Epidermal melanocyte (primary cell): ENCODE measurements at regions not wholly inside any gene's neighbourhood (a gene's known extent, or its start where the extent isn't known, plus 50 kb on each side); places are given as distances from the start of the nearest gene placed in this dataset.
A peak's percentile ranks its signal among the peaks of the same experiment; 100 is the strongest.

Experiments used
- DNase-seq: peaks from one replicate; pipeline ENCODE4 v3.0.0; 2011; ENCODE audit warnings: low spot score; ENCODE audit not compliant: insufficient read length

DNA sequence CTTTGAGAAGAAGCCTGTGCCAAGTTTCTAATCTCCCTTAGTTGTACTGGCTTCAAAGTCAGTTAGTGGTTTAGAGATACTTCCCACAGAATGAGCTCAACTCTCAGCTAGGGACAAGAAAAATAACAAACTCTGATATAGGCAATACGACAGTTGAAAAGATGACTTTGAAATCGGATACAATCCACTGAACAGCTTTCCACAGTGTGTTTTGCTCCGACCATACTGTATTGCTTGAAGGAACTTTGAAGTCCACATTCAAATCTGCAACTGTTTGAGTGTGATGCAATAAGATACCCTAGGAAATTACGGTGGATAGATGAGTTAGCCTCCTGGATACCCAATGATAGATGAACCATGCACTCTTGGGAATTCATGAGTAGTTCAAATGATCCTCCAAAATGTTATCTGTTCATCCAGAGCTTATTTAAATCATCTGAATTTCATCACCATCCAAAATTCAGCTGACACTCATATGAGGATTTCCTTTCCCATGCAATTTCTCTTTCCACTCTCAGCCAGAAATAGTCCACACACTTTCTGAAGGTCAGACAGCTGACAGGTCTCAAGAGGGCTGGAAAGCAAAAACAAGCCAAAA is 443.8 kb downstream of the HAO1 start:
- no peak for DNase-seq

DNA sequence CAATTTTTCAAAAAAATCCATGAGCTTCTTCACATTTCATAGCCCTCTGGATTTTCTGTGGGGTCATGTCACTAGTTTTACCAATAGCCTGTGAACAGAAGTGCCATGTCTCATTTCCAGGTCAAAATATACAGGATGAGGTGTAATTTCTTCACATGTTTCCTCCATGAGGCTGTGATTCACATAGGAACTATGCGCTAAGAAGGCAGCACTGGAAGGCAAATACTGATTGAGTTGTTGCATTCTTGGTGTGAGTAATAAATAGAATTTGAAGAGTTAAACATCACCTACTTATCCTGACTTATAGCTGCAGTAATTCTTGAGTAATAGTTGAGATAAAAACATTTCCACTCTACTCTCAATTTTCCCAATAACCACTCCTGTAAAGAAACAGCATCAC is 442.3 kb downstream of the HAO1 start:
- DNase-seq = no peak

DNA sequence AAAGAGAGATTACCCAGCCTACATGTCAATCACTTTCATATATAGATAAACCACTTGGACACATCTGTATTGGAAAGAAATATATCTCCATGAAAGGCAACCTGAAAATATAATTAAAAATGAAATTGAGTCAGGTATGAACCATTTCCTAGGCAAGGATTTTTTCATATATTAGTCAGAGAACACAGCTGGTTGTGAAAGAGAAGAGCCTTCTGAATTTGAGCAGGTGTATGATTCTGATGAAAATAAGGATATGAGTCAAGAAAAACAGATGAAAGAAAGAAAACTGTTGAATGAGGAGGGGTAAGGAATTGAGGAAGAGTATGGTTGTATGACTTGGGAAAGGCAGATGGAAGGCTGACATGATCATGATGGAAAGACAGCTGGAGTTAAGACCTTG is 441.1 kb downstream of the HAO1 start:
- DNase-seq = no peak

DNA sequence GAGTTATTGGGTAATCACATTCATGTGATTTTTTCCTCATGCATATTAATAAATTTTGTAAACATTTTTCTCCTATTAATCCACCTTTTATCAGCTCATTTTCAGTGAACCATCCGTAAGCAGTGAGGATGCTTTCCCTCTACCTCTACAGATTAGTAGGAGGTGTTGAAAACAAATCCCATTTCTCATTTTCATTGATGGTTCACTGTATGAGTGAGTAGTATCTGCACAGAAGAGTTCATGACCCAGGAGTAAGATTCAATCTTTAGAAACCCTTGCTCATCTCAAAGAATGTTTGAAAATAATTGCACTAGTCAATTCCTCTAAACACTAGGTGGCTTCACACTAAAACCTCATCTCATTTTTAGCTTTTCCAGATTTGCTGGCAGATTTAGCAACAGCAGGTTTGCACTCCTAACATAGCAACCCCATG is 440.0 kb downstream of the HAO1 start:
- DNase-seq = no peak

DNA sequence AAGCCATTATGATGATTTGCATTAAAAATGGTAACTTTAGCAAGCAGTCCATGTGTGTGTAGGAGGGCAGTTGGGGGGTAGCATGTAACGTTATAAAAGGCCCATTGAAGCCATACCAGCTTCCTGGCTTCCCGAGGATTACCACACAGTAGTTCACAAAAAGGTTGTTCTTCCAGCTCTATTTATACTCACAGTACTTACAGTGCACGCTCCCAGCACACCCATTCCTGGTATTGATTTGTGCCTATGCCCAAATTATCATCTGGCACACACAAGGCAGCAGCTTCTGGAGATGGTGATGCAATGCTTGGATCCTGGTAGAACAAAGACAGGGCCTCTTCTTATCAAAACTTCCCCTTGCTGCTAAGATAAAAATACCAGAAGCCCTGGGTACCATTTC is 436.8 kb downstream of the HAO1 start:
- DNase-seq = no peak

DNA sequence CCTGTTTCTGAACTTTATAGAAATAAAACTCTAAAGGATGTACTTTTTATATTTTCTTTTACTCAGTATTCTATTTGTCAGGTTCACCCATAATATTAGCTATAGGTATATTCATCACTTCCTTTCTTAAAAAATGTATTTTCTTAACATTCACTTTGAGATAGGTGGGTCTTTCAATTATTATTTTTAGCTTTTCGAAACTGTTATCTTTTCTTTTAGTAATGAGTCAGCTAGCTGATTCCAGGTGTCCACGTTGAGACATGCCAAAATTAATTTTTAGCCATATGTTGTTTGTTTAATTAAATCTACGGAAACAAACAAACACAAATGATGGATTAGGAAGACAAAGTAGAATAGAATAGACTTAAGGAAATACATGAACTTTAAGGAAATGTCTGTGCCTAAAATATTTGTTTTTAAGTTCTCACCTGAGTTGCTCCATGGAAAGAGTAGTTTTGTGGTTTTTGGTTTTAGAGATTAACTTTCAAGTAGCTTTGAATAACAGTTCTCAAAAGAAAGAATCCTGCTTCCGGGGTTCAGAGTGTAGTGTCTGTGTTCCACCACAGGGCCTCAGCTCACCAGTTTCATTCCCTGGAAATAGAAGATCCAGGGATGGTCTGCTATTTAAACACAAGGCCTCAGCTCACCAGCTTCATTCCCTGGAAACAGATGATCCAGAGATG is 435.0 kb downstream of the HAO1 start:
- DNase-seq = no peak

DNA sequence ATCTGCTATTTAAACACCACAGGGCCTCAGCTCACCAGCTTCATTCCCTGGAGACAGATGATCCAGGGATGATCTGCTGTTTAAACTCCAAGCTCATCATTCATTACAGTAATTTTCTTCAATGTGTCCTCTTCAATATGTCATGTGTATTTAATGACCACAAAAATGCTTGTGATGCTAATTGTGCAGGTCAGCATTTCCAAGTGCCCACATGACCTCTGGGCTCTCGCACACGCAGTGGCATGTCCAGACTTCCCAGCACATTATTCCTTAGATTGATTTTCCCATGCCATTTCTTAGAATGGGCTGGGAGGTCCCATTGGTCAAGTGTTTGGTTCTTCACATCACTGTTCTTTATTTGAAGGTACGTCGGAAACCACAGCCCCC is 434.4 kb downstream of the HAO1 start:
- no peak for DNase-seq

DNA sequence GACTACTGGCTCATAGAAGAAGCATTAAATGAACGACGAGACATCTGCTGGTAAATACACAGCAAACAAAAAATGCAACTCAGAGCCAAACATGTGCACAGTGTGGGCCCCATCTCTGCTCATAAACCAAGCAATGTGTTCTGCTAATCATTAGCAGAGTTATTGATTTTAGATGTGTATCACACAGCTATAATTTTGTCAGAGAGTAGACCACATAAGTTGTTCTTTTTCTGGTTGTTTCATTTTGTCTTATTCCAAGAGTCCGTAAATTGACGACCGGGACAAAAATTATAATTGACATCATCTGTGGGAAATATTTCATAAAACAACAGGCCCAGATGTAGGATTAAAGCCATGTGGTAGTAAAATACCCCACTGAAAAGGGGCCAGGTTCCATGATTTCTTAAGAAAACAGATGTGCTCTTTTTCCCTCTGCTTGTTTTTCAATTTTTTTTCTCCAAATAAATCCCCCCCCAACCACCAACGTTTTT is 423.6 kb downstream of the HAO1 start:
- DNase-seq = peak; percentile 21

DNA sequence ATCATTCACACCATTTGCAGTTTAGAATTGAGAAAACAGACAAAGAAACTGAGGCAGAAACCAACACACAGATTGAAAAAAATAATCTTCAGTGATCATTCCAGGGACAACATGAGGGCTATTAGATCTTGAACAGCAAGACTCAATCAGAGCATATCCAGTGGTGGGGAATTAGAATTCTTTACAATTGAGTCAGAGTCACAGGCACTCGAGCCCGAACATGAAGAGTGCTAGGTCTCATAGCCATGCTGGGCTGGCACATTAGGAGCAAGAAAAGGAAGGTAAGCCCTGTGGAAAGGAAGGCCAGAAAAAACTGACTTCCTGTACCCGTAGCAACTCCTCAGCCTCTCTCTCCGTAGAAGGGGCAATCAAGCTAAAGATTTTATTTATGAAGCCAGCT is 419.9 kb downstream of the HAO1 start:
- no peak for DNase-seq

DNA sequence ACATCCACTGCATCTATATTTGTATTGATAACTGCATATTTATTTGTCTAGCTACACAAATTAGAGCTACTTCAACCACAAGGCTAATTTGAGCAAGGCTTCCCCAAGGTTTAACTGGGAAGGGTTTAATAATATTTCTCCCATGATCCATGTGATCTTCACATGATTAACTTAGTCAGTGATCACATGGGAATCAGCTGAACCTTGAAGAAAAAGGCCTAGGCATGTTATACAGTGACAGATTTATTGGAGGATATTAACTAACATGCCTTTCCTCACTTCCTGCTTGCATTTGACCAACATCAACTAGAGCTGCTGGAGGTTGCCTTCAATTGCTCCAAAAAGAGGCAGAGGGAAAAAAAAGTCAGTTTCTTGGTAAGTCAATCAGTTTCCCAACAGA is 417.0 kb downstream of the HAO1 start:
- DNase-seq = no peak

DNA sequence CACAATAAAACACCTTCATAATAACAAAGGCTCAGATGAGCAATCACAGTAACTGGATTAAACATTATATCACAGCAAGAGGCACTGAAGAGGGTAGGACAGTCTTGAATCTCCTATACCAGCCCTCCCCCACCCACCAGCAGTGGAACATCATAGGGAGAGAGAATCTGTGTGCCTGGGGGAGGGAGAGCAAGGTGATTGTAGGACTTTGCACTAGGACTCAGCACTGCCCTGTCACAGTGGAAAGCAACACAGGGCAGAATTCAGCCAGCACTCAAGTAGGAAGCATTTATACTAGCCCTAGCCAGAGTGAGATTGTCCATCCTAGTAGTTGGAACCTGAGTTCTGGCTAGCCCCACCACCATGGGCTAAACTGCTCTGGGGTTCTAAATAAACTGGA is 400.2 kb downstream of the HAO1 start:
- no peak for DNase-seq

DNA sequence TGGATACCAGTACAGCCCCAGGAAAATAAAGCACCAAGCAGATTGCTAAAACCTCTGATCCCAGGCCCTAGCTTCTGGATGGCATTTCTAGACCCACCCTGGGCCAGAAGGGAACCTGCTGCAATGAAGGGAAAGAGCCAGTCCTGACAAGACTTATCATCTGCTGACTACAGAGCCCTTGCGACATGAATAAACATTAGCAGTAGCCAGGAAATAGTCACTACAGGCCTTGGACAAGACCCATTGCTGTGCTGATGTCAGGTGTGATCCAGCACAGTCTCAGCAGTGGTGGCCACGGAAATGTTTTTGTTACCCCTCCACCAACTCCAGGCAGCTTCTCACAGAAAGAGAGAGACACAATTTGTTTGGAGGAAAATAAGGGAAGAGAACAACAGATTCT is 399.3 kb downstream of the HAO1 start:
- no peak for DNase-seq

DNA sequence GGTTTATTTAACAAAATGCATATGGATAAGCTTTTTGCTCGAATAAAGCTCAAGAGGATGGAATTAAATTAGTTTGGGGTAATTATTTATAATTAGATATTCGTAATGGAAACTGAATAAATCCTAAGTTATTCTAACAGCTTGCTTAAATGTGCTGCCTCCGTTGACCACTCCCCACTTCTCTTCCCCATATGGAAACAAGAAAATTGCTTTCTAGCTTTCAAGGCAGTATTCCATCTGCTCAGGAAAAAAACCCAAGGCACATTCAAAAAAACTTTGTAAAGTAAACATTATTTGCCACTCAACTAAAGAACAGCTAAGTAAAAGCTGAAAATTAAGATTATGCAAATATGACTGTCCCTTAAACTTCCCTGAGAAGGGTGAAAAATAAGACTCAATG is 369.2 kb downstream of the HAO1 start:
- DNase-seq = no peak

DNA sequence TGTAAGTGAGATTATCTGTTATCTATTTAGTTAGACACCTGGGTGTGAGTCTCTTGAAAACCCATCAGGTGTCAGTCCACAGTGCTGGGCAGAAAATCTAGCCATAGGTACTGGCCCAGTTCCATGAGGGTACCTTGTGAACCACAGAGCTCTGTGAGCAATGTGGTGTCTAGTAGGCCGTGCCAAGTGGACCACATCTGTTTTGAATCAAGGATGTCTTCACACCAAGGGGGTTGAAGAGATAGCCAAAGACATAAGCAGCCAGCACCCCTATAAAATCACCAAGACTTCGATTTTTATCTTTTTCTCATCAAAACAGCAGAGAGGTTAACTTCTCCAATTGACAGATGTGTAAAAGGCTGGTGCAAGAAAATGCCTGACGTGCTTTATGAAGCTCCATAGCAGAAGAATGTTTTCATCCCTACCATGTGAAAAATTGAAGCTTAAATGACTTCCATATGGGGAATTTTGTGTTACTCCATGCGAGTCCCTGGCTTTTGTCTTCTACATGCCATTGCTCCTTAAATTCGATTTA is 368.7 kb downstream of the HAO1 start:
- peak; percentile 29 for DNase-seq

DNA sequence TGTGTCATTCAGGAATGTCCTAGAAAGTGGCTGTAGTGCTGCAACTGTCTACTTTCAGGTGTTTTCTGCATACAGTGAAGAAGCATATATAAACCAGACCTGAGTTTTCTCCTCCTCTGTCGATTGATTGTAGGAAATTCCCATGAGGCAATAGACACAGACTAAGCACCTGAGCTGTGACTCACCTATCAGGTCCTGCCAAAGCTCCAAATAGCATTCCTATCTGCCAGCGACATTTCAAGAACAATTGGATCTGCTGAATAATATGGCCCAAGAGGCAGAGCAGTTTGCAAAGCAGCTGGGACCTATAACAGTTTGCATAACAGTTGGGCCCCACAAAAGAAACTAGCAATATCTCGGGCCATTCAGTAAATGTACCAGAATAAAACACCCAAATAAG is 360.4 kb downstream of the HAO1 start:
- no peak for DNase-seq

DNA sequence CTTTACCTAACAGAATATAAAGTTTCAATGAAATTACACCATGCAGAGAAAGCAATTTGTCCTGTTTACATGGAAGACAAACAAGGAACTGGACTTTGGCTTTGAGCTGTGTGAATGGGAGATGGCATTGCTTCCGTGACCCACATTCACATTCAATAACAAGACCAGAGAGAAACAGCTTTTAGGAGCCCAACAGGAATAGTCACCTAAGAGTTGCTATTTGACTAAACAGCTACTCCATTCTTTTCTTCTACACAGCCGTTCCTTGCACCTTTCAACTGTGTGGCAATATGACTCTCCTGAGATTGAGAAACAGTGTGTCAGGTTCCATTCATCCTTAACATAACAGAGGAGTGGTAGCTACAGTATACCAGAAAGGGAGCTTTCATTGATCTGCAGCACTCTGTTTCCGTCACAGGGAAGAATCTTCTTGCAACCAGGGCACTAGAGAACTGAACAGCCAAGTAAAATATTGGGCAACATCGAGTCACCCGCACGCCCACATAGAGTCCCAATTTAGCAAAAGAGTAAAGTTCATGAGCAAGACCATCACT is 355.1 kb downstream of the HAO1 start:
- DNase-seq = no peak

DNA sequence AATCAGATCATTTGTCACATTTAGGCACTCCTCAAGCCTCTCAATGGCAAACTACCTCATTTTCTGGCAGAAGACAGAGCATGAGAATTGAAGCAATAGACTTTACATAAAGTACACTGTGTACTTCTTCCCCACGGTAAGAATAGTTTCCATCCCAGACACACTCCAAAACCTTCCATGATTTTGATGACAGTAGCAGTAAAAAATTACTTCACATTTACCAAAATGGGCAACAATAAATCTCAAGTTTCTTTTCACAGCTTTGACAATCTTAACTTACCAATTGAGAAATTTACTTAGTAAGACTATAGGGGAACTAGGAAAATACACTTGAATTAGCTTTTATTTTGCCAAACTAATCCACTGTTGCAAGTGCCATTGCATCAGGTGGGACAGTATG is 353.8 kb downstream of the HAO1 start:
- no peak for DNase-seq

DNA sequence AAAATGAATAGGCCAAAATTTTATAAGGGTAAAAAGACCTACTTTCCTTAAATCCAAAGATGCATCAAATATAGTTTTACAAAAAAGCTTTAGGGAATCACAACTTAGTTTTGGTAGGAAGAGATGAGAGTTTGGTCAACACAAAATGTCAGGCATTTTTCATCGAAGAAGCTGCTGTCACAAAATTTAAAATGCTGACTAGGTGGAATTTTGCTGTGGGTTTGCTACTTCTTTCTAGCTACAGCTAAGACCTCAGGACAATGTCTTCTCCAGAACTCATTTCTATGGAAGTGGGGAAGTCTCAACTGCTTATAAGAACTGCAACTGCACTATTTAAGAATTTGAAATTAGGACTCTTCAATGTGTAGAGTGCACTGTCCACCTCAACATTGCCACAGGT is 351.1 kb downstream of the HAO1 start:
- no peak for DNase-seq

DNA sequence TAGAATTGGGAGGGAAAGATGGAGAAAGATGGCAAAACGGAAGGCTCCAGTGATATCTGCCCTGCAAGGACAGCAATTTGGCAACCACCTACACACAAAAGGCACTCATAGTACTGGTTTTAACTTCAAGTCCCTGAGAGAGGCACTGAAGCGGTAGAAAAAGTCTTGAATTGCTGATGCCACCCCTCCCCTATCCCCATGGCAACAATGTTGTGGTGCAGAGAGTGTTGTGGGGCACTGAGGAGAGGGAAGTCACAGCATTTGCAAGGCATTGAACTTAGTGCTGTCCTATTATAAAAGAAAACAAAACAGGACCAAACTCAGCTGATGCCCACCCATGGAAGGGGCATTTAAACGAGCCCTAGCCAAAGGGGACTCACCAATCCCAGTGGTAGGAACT is 343.7 kb downstream of the HAO1 start:
- no peak for DNase-seq

DNA sequence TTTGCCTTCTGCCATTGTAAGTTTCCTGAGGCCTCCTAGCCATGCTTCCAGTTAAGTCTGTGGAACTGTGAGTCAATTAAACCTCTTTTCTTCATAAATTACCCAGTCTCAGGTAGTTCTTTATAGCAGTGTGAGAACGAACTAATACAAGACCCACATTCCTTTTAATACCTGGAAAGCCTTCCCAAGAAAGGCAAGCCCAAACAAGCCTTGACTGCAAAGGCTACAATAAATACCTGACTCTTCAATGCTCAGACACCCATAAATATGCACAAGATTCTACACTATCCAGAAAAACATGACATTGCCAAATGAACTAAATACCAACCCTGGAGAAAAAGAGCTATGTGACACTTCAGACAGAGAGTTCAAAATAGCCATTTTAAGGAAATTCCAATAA is 338.8 kb downstream of the HAO1 start:
- no peak for DNase-seq

DNA sequence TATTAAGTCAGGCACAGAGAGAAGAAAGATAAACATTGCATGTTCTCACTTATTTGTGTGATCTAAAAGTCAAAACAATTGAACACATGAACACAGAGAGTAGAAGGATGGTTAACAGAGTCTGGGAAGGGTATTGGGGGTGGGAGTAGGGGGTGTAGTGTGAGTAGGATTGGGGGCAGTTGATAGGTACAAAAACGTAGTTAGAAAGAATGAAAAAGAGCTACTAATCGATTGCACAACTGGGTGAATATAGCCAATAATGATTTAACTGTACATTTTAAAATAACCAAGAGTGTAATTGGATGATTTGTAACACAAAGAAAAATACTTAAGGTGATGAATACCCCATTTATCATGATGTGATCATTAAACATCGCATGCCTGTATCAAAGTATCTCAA is 333.3 kb downstream of the HAO1 start:
- DNase-seq = no peak

DNA sequence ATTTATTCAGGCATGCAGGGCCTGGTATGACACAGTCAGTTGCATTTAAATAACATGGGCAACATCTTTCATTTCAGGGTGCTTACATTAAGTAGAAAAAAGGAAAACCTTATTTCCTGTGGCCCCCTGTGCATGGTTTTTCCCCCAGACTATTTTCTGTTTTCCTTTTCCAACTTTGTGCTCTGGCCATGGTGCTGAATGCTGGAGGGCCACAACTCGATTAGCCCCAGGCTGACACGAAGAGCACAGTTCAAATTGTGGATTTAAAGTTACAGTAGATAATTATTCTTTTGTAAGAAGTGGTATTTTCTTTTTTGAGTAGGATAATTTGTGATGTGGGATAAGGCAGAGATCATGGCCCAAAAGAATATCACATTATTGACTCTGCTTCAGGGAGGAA is 332.0 kb downstream of the HAO1 start:
- DNase-seq = no peak

DNA sequence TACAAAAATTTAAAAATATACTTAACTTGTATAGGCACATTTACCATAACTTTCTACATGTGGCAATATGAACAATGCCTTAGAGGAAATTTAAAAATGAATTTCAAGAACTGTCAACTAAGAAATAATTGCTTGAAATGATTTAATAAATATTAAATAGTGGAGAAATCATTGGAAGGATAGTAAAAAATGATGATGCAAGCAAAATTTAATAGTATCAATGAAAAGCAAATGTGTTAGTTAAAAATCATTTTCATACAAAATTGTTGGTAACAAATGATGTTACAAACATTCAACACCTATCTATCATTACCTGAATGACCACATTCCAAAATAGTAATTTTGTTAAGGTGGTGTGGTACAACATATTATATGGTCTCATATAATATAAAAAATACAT is 331.0 kb downstream of the HAO1 start:
- DNase-seq = no peak
